ENCODE measurements at regions not wholly inside any gene's neighbourhood (a gene's known extent, or its start where the extent isn't known, plus 50 kb on each side); places are given as distances from the start of the nearest gene placed in this dataset.

- peak; percentile 83 for TF ChIP-seq CTCF (IDR thresholded peaks at IDR 0.05; ENCODE audit: low read length, missing control alignments)
- peak; percentile 89 for DNase-seq (ENCODE audit: low read depth)
- no peak overlapping the region for H3K4me3 ChIP-seq (replicated peaks; ENCODE audit: low read depth, low read length)
These were observed 1578.3 kb upstream of the TENM3 start for GRCh38 chr4:180664766-180665368.

- DNase-seq (ENCODE audit: low read depth), result no peak
- H3K4me3 ChIP-seq (replicated peaks; ENCODE audit: low read depth, low read length), result no peak overlapping the region
- TF ChIP-seq CTCF (IDR thresholded peaks at IDR 0.05; ENCODE audit: low read length, missing control alignments), result no peak
These were observed 1577.7 kb upstream of the TENM3 start for GRCh38 chr4:180665481-180665880.

- peak; percentile 50 for DNase-seq (ENCODE audit: low read depth)
- H3K4me3 ChIP-seq (replicated peaks; ENCODE audit: low read depth, low read length), result no peak overlapping the region
- TF ChIP-seq CTCF (IDR thresholded peaks at IDR 0.05; ENCODE audit: low read length, missing control alignments), result peak; percentile 53
These were observed 1577.0 kb upstream of the TENM3 start for GRCh38 chr4:180665994-180666824.

- TF ChIP-seq CTCF (IDR thresholded peaks at IDR 0.05; ENCODE audit: low read length, missing control alignments), result no peak
- no peak for DNase-seq (ENCODE audit: low read depth)
- H3K4me3 ChIP-seq (replicated peaks; ENCODE audit: low read depth, low read length), result no peak overlapping the region
These were observed 1574.5 kb upstream of the TENM3 start for GRCh38 chr4:180668732-180669131.

GRCh38 chr4:180669680-180670079 lies 1573.5 kb upstream of the TENM3 start:
- DNase-seq (ENCODE audit: low read depth), result no peak
- no peak for TF ChIP-seq CTCF (IDR thresholded peaks at IDR 0.05; ENCODE audit: low read length, missing control alignments)
- no peak overlapping the region for H3K4me3 ChIP-seq (replicated peaks; ENCODE audit: low read depth, low read length)

- H3K4me3 ChIP-seq (replicated peaks; ENCODE audit: low read depth, low read length), result no peak overlapping the region
- DNase-seq (ENCODE audit: low read depth), result no peak
- TF ChIP-seq CTCF (IDR thresholded peaks at IDR 0.05; ENCODE audit: low read length, missing control alignments), result no peak
These were observed 1568.4 kb upstream of the TENM3 start for GRCh38 chr4:180674619-180675358.
